ENCODE measurements at regions not wholly inside any gene's neighbourhood (a gene's known extent, or its start where the extent isn't known, plus 50 kb on each side); places are given as distances from the start of the nearest gene placed in this dataset.
"Not testable (repeated sequence)": the region's sequence is repeated elsewhere in the genome, so short reads cannot be mapped to it uniquely, and the experiment has no call there.

GRCh38 chr18:42548493-42548892, 567.0 kb downstream of the RIT2 start:
- Histone ChIP-seq H3K4me3 (no peak overlapping the region), H3K9me3 (ENCODE audit: low read depth, low read length) (no peaks in the 10 kb centered on the region), H3K9ac (ENCODE audit: insufficient read length) (no peak overlapping the region), H3K36me3 (ENCODE audit: insufficient read depth, low read length) (no peaks in the 10 kb centered on the region), H3K27ac (no peak overlapping the region)
- DNase-seq (ENCODE audit: low read depth, low spot score): no peak
- TF ChIP-seq POLR2AphosphoS5 (IDR thresholded peaks at IDR 0.05; ENCODE audit: borderline replicate concordance, low read depth, low read length) (no peak), FOXP2 (optimal IDR thresholded peaks at IDR 0.05; ENCODE audit: control extremely low read depth, extremely low read length, insufficient read depth) (no peak), EZH2 (IDR thresholded peaks at IDR 0.05) (no peak)

- Histone ChIP-seq H3K4me3 (no peak overlapping the region), H3K9ac (ENCODE audit: insufficient read length) (no peak overlapping the region), H3K36me3 (ENCODE audit: insufficient read depth, low read length) (no peaks in the 10 kb centered on the region), H3K27ac (no peak overlapping the region), H3K9me3 (ENCODE audit: low read depth, low read length) (no peaks in the 10 kb centered on the region)
- TF ChIP-seq EZH2 (IDR thresholded peaks at IDR 0.05) (no peak), FOXP2 (optimal IDR thresholded peaks at IDR 0.05; ENCODE audit: control extremely low read depth, extremely low read length, insufficient read depth) (no peak), POLR2AphosphoS5 (IDR thresholded peaks at IDR 0.05; ENCODE audit: borderline replicate concordance, low read depth, low read length) (no peak)
- no peak for DNase-seq (ENCODE audit: low read depth, low spot score)
Observed at GRCh38 chr18:42549596-42549995, 565.9 kb downstream of the RIT2 start.

GRCh38 chr18:42552559-42552958, 562.9 kb downstream of the RIT2 start:
- DNase-seq (ENCODE audit: low read depth, low spot score); H3K9me3 ChIP-seq (ENCODE audit: low read depth, low read length); H3K27ac ChIP-seq; H3K36me3 ChIP-seq (ENCODE audit: insufficient read depth, low read length); H3K9ac ChIP-seq (ENCODE audit: insufficient read length); H3K4me3 ChIP-seq: not testable (repeated sequence)

- no peak for DNase-seq (ENCODE audit: low read depth, low spot score)
- TF ChIP-seq FOXP2 (optimal IDR thresholded peaks at IDR 0.05; ENCODE audit: control extremely low read depth, extremely low read length, insufficient read depth) (no peak), POLR2AphosphoS5 (IDR thresholded peaks at IDR 0.05; ENCODE audit: borderline replicate concordance, low read depth, low read length) (no peak), EZH2 (IDR thresholded peaks at IDR 0.05) (no peak)
- H3K9ac ChIP-seq (ENCODE audit: insufficient read length): no peak overlapping the region
Observed at GRCh38 chr18:42559069-42559690, 556.3 kb downstream of the RIT2 start.

GRCh38 chr18:42561521-42561920, 554.0 kb downstream of the RIT2 start:
- no peaks in the 10 kb centered on the region for H3K9me3 ChIP-seq (ENCODE audit: low read depth, low read length)
- H3K36me3 ChIP-seq (ENCODE audit: insufficient read depth, low read length): no peaks in the 10 kb centered on the region
- no peak overlapping the region for H3K9ac ChIP-seq (ENCODE audit: insufficient read length)
- H3K4me3 ChIP-seq: no peak overlapping the region
- H3K27ac ChIP-seq: no peak overlapping the region
- no peak for DNase-seq (ENCODE audit: low read depth, low spot score)
- no peak for TF ChIP-seq POLR2AphosphoS5 (IDR thresholded peaks at IDR 0.05; ENCODE audit: borderline replicate concordance, low read depth, low read length)
- TF ChIP-seq FOXP2 (optimal IDR thresholded peaks at IDR 0.05; ENCODE audit: control extremely low read depth, extremely low read length, insufficient read depth): no peak
- no peak for TF ChIP-seq EZH2 (IDR thresholded peaks at IDR 0.05)

More at GRCh38 chr18:42559069-42559690, 556.3 kb downstream of the RIT2 start:
- no peak overlapping the region for H3K4me3 ChIP-seq
- no peaks in the 10 kb centered on the region for H3K36me3 ChIP-seq (ENCODE audit: insufficient read depth, low read length)
- H3K9me3 ChIP-seq (ENCODE audit: low read depth, low read length): no peaks in the 10 kb centered on the region
- H3K27ac ChIP-seq: no peak overlapping the region

- no peak for TF ChIP-seq EZH2 (IDR thresholded peaks at IDR 0.05)
- TF ChIP-seq FOXP2 (optimal IDR thresholded peaks at IDR 0.05; ENCODE audit: control extremely low read depth, extremely low read length, insufficient read depth): no peak
- TF ChIP-seq POLR2AphosphoS5 (IDR thresholded peaks at IDR 0.05; ENCODE audit: borderline replicate concordance, low read depth, low read length): no peak
Observed at GRCh38 chr18:42563995-42564394, 551.5 kb downstream of the RIT2 start.

GRCh38 chr18:42564761-42565160, 550.7 kb downstream of the RIT2 start:
- no peak overlapping the region for H3K4me3 ChIP-seq
- H3K27ac ChIP-seq: no peak overlapping the region
- no peak overlapping the region for H3K9ac ChIP-seq (ENCODE audit: insufficient read length)
- TF ChIP-seq POLR2AphosphoS5 (IDR thresholded peaks at IDR 0.05; ENCODE audit: borderline replicate concordance, low read depth, low read length) (no peak), FOXP2 (optimal IDR thresholded peaks at IDR 0.05; ENCODE audit: control extremely low read depth, extremely low read length, insufficient read depth) (no peak), EZH2 (IDR thresholded peaks at IDR 0.05) (no peak)
- H3K36me3 ChIP-seq (ENCODE audit: insufficient read depth, low read length): no peaks in the 10 kb centered on the region
- no peak for DNase-seq (ENCODE audit: low read depth, low spot score)
- no peaks in the 10 kb centered on the region for H3K9me3 ChIP-seq (ENCODE audit: low read depth, low read length)

More at GRCh38 chr18:42563995-42564394, 551.5 kb downstream of the RIT2 start:
- DNase-seq (ENCODE audit: low read depth, low spot score): no peak
- no peaks in the 10 kb centered on the region for H3K36me3 ChIP-seq (ENCODE audit: insufficient read depth, low read length)
- H3K4me3 ChIP-seq: no peak overlapping the region
- no peak overlapping the region for H3K27ac ChIP-seq
- no peaks in the 10 kb centered on the region for H3K9me3 ChIP-seq (ENCODE audit: low read depth, low read length)
- H3K9ac ChIP-seq (ENCODE audit: insufficient read length): no peak overlapping the region

GRCh38 chr18:42568773-42569172, 546.7 kb downstream of the RIT2 start:
- H3K36me3 ChIP-seq (ENCODE audit: insufficient read depth, low read length): no peaks in the 10 kb centered on the region
- H3K9ac ChIP-seq (ENCODE audit: insufficient read length): no peak overlapping the region
- no peak overlapping the region for H3K4me3 ChIP-seq
- no peak for DNase-seq (ENCODE audit: low read depth, low spot score)
- H3K9me3 ChIP-seq (ENCODE audit: low read depth, low read length): no peaks in the 10 kb centered on the region
- TF ChIP-seq EZH2 (IDR thresholded peaks at IDR 0.05) (no peak), POLR2AphosphoS5 (IDR thresholded peaks at IDR 0.05; ENCODE audit: borderline replicate concordance, low read depth, low read length) (no peak), FOXP2 (optimal IDR thresholded peaks at IDR 0.05; ENCODE audit: control extremely low read depth, extremely low read length, insufficient read depth) (no peak)
- no peak overlapping the region for H3K27ac ChIP-seq

- H3K9me3 ChIP-seq (ENCODE audit: low read depth, low read length): no peaks in the 10 kb centered on the region
- no peak overlapping the region for H3K4me3 ChIP-seq
- no peaks in the 10 kb centered on the region for H3K36me3 ChIP-seq (ENCODE audit: insufficient read depth, low read length)
- TF ChIP-seq EZH2 (IDR thresholded peaks at IDR 0.05): no peak
- no peak for TF ChIP-seq POLR2AphosphoS5 (IDR thresholded peaks at IDR 0.05; ENCODE audit: borderline replicate concordance, low read depth, low read length)
- TF ChIP-seq FOXP2 (optimal IDR thresholded peaks at IDR 0.05; ENCODE audit: control extremely low read depth, extremely low read length, insufficient read depth): no peak
- no peak overlapping the region for H3K9ac ChIP-seq (ENCODE audit: insufficient read length)
- no peak overlapping the region for H3K27ac ChIP-seq
- DNase-seq (ENCODE audit: low read depth, low spot score): no peak
Observed at GRCh38 chr18:42574871-42575270, 540.6 kb downstream of the RIT2 start.

All from SK-N-MC (cell line).